HepG2 (cell line): ENCODE measurements at regions not wholly inside any gene's neighbourhood (a gene's known extent, or its start where the extent isn't known, plus 50 kb on each side); places are given as distances from the start of the nearest gene placed in this dataset.

Experiments used
- ATAC-seq: fragments of 200-7000 bp; cut with Tn5 transposase; 3 replicates; pipeline ENCODE4 v1.9.1; 2020; ENCODE audit warnings: mild to moderate bottlenecking, moderate library complexity
- BruUV-seq: library from RNA; stranded (reverse); fragments of 400-500 nt; replicated peaks from 2 replicates; lab custom pipeline; 2021; lab: Mats Ljungman, UMichigan
- CTCF ChIA-PET: fragments of 300-600 bp; formaldehyde crosslinking; extraction: SDS; loops from one replicate; lab custom pipeline; 2021; ENCODE audit warnings: low total read pairs, inconsistent platforms, low intra/inter-chr PET ratio; lab: Yijun Ruan, JAX
- POLR2A ChIA-PET: fragments of 350-600 bp; sonication (Branson Sonifier 250); formaldehyde crosslinking; loops from one replicate; lab custom pipeline; 2020; ENCODE audit warnings: antibody characterized with exemption, inconsistent platforms; lab: Yijun Ruan, JAX
- DNase-seq: peaks from one replicate; pipeline ENCODE4 v3.0.0-alpha.2; 2015; ENCODE audit warnings: low spot score
- FAIRE-seq: peaks from 3 replicates; lab custom pipeline; 2011; peaks lifted over from hg19 to GRCh38; lab: Jason Lieb, UNC
- H2AFZ ChIP-seq: one replicate; pipeline ENCODE4 v1.6.1; 2011; ENCODE audit warnings: low read length, inconsistent platforms
- H3K27ac ChIP-seq: fragments of 300-600 bp; 3 replicates; pipeline ENCODE4 v1.8.0; 2011; ENCODE audit warnings: mixed run types, mild to moderate bottlenecking, mixed read lengths, low read length, inconsistent platforms; ENCODE audit not compliant: insufficient read depth; ENCODE audit errors: extremely low read length
- H3K27me3 ChIP-seq, 2 experiments: fragments of 200-600 bp in 1 of 2; 2 replicates in 1 of 2; 3 replicates in 1 of 2; pipeline versions ENCODE4 v1.6.0 to v1.8.0; 2011; ENCODE audit warnings: low read length in 2 of 2, mild to moderate bottlenecking in 2 of 2, moderate library complexity in 2 of 2, inconsistent platforms in 1 of 2; ENCODE audit not compliant: insufficient read depth in 2 of 2, control insufficient read depth in 1 of 2
- H3K36me3 ChIP-seq, 2 experiments: fragments of 200-600 bp in 1 of 2; replicated peaks in 1 of 2; 2 replicates in 1 of 2; 3 replicates in 1 of 2; pipeline versions ENCODE4 v1.5.1 to v1.8.0; 2011; ENCODE audit warnings: low read length in 2 of 2, inconsistent platforms in 1 of 2; ENCODE audit not compliant: insufficient read depth in 2 of 2, control insufficient read depth in 1 of 2
- H3K4me1 ChIP-seq: 2 replicates; pipeline ENCODE4 v1.5.1; 2012; ENCODE audit warnings: low read length, inconsistent platforms; ENCODE audit not compliant: insufficient read depth
- H3K4me2 ChIP-seq: 2 replicates; pipeline ENCODE4 v1.6.0; 2011; ENCODE audit warnings: low read depth, low read length, inconsistent platforms
- H3K4me3 ChIP-seq, 3 experiments: fragments of 200-600 bp in 1 of 3; sonication (generic), shearing (Covaris generic) in 1 of 3; replicated peaks in 1 of 3; 2 replicates each; pipeline ENCODE4 v1.5.1; 2011 to 2016; ENCODE audit warnings: low read length in 3 of 3, inconsistent platforms in 2 of 3, low read depth in 2 of 3, mild to moderate bottlenecking in 2 of 3, control low read depth in 1 of 3, mixed read lengths in 1 of 3; ENCODE audit not compliant: insufficient read depth in 1 of 3
- H3K79me2 ChIP-seq: one replicate; pipeline ENCODE4 v1.6.1; 2011; ENCODE audit warnings: low read length, inconsistent platforms; ENCODE audit not compliant: insufficient read depth
- H3K9ac ChIP-seq: 2 replicates; pipeline ENCODE4 v1.6.0; 2011; ENCODE audit warnings: mild to moderate bottlenecking, low read depth, low read length, inconsistent platforms; ENCODE audit not compliant: insufficient read depth
- H3K9me3 ChIP-seq: 2 replicates; pipeline ENCODE4 v1.5.1; 2012; ENCODE audit warnings: mild to moderate bottlenecking, low read length
- H4K20me1 ChIP-seq: 2 replicates; pipeline ENCODE4 v1.6.0; 2011; ENCODE audit warnings: inconsistent platforms, mild to moderate bottlenecking, low read length, moderate library complexity; ENCODE audit not compliant: insufficient read depth
- FOXM1 ChIP-seq: sonication (generic); formaldehyde crosslinking; IDR thresholded peaks from 2 replicates; pipeline ENCODE4 v1.5.0; 2020; ENCODE audit warnings: missing genetic modification reagents
- LCORL ChIP-seq, 2 experiments: fragments of 450-650 bp in 1 of 2; sonication (generic) in 1 of 2; formaldehyde crosslinking in 1 of 2; IDR thresholded peaks; 2 replicates each; pipeline versions ENCODE4 v1.5.0 to v1.6.1; 2017 to 2020; ENCODE audit warnings: antibody characterized with exemption in 1 of 2, missing genetic modification reagents in 1 of 2
- MAFG ChIP-seq: sonication (generic); formaldehyde crosslinking; IDR thresholded peaks from 2 replicates; pipeline ENCODE4 v1.5.1; 2020; ENCODE audit warnings: mild to moderate bottlenecking, missing genetic modification reagents
- MBD4 ChIP-seq: IDR thresholded peaks from 2 replicates; pipeline ENCODE4 v1.6.1; 2012; ENCODE audit warnings: low read length, inconsistent platforms, borderline replicate concordance
- NFIC ChIP-seq: IDR thresholded peaks from 2 replicates; pipeline ENCODE4 v1.6.1; 2012; ENCODE audit warnings: mild to moderate bottlenecking, low read length, inconsistent platforms
- PHF5A ChIP-seq: IDR thresholded peaks from one replicate; pipeline ENCODE4 v1.6.1; 2018; ENCODE audit warnings: low read depth, missing genetic modification reagents; ENCODE audit not compliant: unreplicated experiment
- RFXAP ChIP-seq: sonication (generic); formaldehyde crosslinking; IDR thresholded peaks from 2 replicates; pipeline ENCODE4 v1.4.0; 2020; ENCODE audit warnings: missing genetic modification reagents, borderline replicate concordance
- TBP ChIP-seq: sonication (generic); formaldehyde crosslinking; IDR thresholded peaks from 2 replicates; pipeline ENCODE4 v1.5.0; 2020; ENCODE audit warnings: missing genetic modification reagents
- TMF1 ChIP-seq: sonication (generic); formaldehyde crosslinking; IDR thresholded peaks from 2 replicates; pipeline ENCODE4 v1.8.1; 2022; ENCODE audit warnings: low read depth, missing genetic modification reagents
- ZBTB4 ChIP-seq: sonication (generic); formaldehyde crosslinking; IDR thresholded peaks from 2 replicates; pipeline ENCODE4 v1.4.0; 2020; ENCODE audit warnings: missing genetic modification reagents, mild to moderate bottlenecking, borderline replicate concordance
- ZNF326 ChIP-seq: sonication (generic); formaldehyde crosslinking; IDR thresholded peaks from 2 replicates; pipeline ENCODE4 v1.4.0; 2020; ENCODE audit warnings: missing genetic modification reagents, borderline replicate concordance
- ZNF563 ChIP-seq: sonication (generic); formaldehyde crosslinking; IDR thresholded peaks from 2 replicates; pipeline ENCODE4 v1.8.0; 2022; ENCODE audit warnings: mild to moderate bottlenecking, moderate library complexity, missing genetic modification reagents
- WGBS: methylation state at CpG from one replicate; pipeline ENCODE4 v1.1.6; 2017; ENCODE audit warnings: low lambda C conversion rate; 5-methylcytosine and 5-hydroxymethylcytosine counted together
- in situ Hi-C: cut with HindIII; loops from 2 replicates; pipeline ENCODE4 v1.10.0; 2017; ENCODE audit warnings: low pct_unique_long_range_greater_than_20kb; ENCODE audit not compliant: extremely low pct_ligation_motif_present
- intact Hi-C: fragments of 100-400 bp; cut with micrococcal nuclease; formaldehyde crosslinking; loops from one replicate; pipeline ENCODE4 v1.10.0; 2022; ENCODE audit not compliant: unreplicated experiment
- TF ChIP-seq, protein P1 (sequence below), 2 experiments: sonication (generic) in 1 of 2; formaldehyde crosslinking in 1 of 2; IDR thresholded peaks; 2 replicates each; pipeline versions ENCODE4 v1.6.1 to v1.9.0; 2014 to 2022; ENCODE audit warnings: antibody characterized with exemption in 1 of 2, borderline replicate concordance in 1 of 2, inconsistent platforms in 1 of 2, low read depth in 1 of 2, missing genetic modification reagents in 1 of 2
- TF ChIP-seq, protein P2 (sequence below): sonication (generic); formaldehyde crosslinking; conservative IDR thresholded peaks from 2 replicates; pipeline ENCODE4 v1.4.0; 2020; ENCODE audit warnings: missing genetic modification reagents

DNA sequence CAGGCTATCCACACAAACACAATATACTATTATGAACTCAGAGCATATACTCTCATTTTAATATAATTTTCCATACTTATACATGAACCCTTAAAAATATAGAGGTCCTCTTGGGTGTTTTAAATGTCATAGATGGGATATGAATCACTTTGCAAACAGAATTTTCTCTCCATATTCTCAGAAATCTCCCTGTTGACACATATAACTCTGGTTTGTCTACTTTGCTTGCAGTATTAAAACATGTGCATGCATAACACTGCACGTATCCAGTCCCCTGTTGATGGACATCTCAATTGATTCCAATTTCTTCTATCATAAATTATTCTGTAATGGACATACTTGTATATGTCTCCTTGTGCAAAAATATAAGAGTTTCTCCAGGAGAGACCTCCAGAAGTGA is 417.5 kb upstream of the TBX3 start (continued):
- TF ChIP-seq TMF1 (CRISPR knock-in tag) (no peak), MBD4 (no peak), ZNF563 (CRISPR knock-in tag) (no peak), ZBTB4 (CRISPR knock-in tag) (no peak), FOXM1 (CRISPR knock-in tag) (no peak), LCORL (IDR thresholded peaks at IDR 0.05) (no peak), LCORL (CRISPR knock-in tag; IDR thresholded peaks at IDR 0.05) (no peak), ZNF326 (CRISPR knock-in tag) (no peak), MAFG (no peak)

DNA sequence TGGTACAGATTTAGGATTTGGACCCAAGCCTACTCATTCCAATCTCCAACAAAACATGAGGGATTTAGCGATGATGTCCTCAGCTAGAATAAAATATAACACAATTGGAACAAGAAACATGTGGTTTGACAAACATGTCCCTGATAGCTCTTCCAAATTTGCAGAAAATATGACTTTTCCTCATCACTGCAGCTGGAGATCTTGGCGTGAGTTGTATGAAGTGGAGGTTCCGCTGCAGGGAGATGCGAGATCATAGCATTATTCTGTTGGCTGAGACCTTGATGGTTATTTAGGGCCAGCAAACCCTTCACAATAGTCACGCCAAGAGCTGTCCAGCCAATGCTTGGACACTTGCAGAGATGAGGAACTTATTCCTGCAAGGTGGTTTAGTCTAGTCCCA is 413.4 kb upstream of the TBX3 start:
- H3K79me2 ChIP-seq: no peaks in the 10 kb centered on the region
- H4K20me1 ChIP-seq: no peaks in the 10 kb centered on the region
- CTCF ChIA-PET: no interaction called here
- ATAC-seq: no peak
- no peak overlapping the region for H3K4me3 ChIP-seq
- POLR2A ChIA-PET: no interaction called here
- H2AFZ ChIP-seq: no peak overlapping the region
- no peak overlapping the region for H3K4me2 ChIP-seq
- H3K36me3 ChIP-seq: no peaks in the 10 kb centered on the region
- no TSS peak for BruUV-seq
- 79% methylated on average over 5 of the region's 5 CpGs for WGBS
- no peaks in the 10 kb centered on the region for H3K9me3 ChIP-seq
- peaks cover 44% of the 10 kb centered on the region for H3K4me1 ChIP-seq
- DNase-seq: no peak
- no peaks in the 10 kb centered on the region for H3K27me3 ChIP-seq
- no peak for FAIRE-seq
- H3K9ac ChIP-seq: no peak overlapping the region
- intact Hi-C loops: no loop called here
- in situ Hi-C loops: no loop called here
- H3K27ac ChIP-seq: no peak overlapping the region
- TF ChIP-seq, protein P1, sequence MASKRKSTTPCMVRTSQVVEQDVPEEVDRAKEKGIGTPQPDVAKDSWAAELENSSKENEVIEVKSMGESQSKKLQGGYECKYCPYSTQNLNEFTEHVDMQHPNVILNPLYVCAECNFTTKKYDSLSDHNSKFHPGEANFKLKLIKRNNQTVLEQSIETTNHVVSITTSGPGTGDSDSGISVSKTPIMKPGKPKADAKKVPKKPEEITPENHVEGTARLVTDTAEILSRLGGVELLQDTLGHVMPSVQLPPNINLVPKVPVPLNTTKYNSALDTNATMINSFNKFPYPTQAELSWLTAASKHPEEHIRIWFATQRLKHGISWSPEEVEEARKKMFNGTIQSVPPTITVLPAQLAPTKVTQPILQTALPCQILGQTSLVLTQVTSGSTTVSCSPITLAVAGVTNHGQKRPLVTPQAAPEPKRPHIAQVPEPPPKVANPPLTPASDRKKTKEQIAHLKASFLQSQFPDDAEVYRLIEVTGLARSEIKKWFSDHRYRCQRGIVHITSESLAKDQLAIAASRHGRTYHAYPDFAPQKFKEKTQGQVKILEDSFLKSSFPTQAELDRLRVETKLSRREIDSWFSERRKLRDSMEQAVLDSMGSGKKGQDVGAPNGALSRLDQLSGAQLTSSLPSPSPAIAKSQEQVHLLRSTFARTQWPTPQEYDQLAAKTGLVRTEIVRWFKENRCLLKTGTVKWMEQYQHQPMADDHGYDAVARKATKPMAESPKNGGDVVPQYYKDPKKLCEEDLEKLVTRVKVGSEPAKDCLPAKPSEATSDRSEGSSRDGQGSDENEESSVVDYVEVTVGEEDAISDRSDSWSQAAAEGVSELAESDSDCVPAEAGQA (IDR thresholded peaks at IDR 0.05; ENCODE audit: low read depth): no peak
- TF ChIP-seq, protein P1 (CRISPR knock-in tag; IDR thresholded peaks at IDR 0.05; ENCODE audit: borderline replicate concordance): no peak
- TF ChIP-seq NFIC: no peak
- TF ChIP-seq, protein P2, sequence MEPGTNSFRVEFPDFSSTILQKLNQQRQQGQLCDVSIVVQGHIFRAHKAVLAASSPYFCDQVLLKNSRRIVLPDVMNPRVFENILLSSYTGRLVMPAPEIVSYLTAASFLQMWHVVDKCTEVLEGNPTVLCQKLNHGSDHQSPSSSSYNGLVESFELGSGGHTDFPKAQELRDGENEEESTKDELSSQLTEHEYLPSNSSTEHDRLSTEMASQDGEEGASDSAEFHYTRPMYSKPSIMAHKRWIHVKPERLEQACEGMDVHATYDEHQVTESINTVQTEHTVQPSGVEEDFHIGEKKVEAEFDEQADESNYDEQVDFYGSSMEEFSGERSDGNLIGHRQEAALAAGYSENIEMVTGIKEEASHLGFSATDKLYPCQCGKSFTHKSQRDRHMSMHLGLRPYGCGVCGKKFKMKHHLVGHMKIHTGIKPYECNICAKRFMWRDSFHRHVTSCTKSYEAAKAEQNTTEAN: no peak
- TF ChIP-seq RFXAP: no peak
- TF ChIP-seq TBP (CRISPR knock-in tag): no peak
- no peak for TF ChIP-seq PHF5A (CRISPR knock-in tag)
